NB4 (cell line): ENCODE measurements at regions not wholly inside any gene's neighbourhood (a gene's known extent, or its start where the extent isn't known, plus 50 kb on each side); places are given as distances from the start of the nearest gene placed in this dataset.

Experiments
- POLR2A ChIP-seq: IDR thresholded peaks from 2 replicates; pipeline ENCODE4 v1.6.1; 2011; ENCODE audit warnings: mild to moderate bottlenecking; ENCODE audit not compliant: insufficient read length; ENCODE audit errors: extremely low read depth
- TF ChIP-seq, protein P1 (sequence below): IDR thresholded peaks from one replicate; pipeline ENCODE4 v1.5.1; 2012; ENCODE audit warnings: low read depth, low read length

DNA sequence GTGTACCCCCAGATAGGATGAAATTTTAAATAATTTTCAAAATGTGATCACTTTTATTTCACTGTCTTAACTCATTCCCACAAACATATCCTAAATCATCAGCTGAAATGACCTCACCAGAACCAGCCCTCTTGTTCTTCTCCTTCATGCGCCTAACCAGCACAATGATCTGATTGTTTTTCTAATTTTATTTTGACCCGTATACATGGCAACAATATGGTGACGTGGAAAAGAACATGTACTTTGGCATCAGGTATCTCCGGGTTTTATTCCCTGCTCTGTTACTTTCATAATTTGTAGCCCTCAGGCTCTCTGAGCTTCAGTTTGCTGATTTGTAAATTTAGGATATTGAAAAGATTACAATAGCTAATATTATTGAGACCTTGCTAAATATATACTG, 562.4 kb upstream of the ZFP42 start:
- TF ChIP-seq, protein P1, sequence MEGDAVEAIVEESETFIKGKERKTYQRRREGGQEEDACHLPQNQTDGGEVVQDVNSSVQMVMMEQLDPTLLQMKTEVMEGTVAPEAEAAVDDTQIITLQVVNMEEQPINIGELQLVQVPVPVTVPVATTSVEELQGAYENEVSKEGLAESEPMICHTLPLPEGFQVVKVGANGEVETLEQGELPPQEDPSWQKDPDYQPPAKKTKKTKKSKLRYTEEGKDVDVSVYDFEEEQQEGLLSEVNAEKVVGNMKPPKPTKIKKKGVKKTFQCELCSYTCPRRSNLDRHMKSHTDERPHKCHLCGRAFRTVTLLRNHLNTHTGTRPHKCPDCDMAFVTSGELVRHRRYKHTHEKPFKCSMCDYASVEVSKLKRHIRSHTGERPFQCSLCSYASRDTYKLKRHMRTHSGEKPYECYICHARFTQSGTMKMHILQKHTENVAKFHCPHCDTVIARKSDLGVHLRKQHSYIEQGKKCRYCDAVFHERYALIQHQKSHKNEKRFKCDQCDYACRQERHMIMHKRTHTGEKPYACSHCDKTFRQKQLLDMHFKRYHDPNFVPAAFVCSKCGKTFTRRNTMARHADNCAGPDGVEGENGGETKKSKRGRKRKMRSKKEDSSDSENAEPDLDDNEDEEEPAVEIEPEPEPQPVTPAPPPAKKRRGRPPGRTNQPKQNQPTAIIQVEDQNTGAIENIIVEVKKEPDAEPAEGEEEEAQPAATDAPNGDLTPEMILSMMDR = no peak
- no peak for TF ChIP-seq POLR2A
